CD4-positive, alpha-beta T cell treated with Interleukin-12 subunit alpha and Interleukin-12 subunit beta, for 1 hour (primary cell): ENCODE measurements at regions not wholly inside any gene's neighbourhood (a gene's known extent, or its start where the extent isn't known, plus 50 kb on each side); places are given as distances from the start of the nearest gene placed in this dataset.

Source experiments
- DNase-seq: peaks from one replicate; pipeline ENCODE4 v3.0.0-alpha.2; 2020

- no peak for DNase-seq
Observed at GRCh38 chr2:144950899-144951560, 431.1 kb upstream of the ZEB2 start.

GRCh38 chr2:144948205-144948855 is 428.4 kb upstream of the ZEB2 start:
- DNase-seq, result no peak

- DNase-seq, result no peak
Observed at GRCh38 chr2:144947709-144948037, 427.8 kb upstream of the ZEB2 start.

GRCh38 chr2:144946263-144946662 is 426.3 kb upstream of the ZEB2 start:
- DNase-seq, result no peak

- no peak for DNase-seq
Observed at GRCh38 chr2:144944546-144945220, 424.8 kb upstream of the ZEB2 start.

GRCh38 chr2:144943986-144944385 is 424.1 kb upstream of the ZEB2 start:
- no peak for DNase-seq

- DNase-seq, result no peak
Observed at GRCh38 chr2:144943293-144943941, 423.5 kb upstream of the ZEB2 start.

GRCh38 chr2:144942516-144943256 is 422.8 kb upstream of the ZEB2 start:
- DNase-seq, result no peak

- DNase-seq, result no peak
Observed at GRCh38 chr2:144941743-144942488, 422.0 kb upstream of the ZEB2 start.

GRCh38 chr2:144939590-144939989 is 419.7 kb upstream of the ZEB2 start:
- no peak for DNase-seq

- no peak for DNase-seq
Observed at GRCh38 chr2:144937910-144938709, 418.2 kb upstream of the ZEB2 start.

- DNase-seq, result no peak
Observed at GRCh38 chr2:144937066-144937465, 417.1 kb upstream of the ZEB2 start.

GRCh38 chr2:144936442-144936841 is 416.5 kb upstream of the ZEB2 start:
- no peak for DNase-seq

GRCh38 chr2:144935736-144936135 is 415.8 kb upstream of the ZEB2 start:
- DNase-seq, result no peak

GRCh38 chr2:144935191-144935590 is 415.3 kb upstream of the ZEB2 start:
- DNase-seq, result no peak

GRCh38 chr2:144931960-144932359 is 412.0 kb upstream of the ZEB2 start:
- DNase-seq, result no peak

GRCh38 chr2:144931480-144931879 is 411.6 kb upstream of the ZEB2 start:
- DNase-seq, result no peak

- no peak for DNase-seq
Observed at GRCh38 chr2:144927429-144927828, 407.5 kb upstream of the ZEB2 start.

- no peak for DNase-seq
Observed at GRCh38 chr2:144925886-144926285, 406.0 kb upstream of the ZEB2 start.

GRCh38 chr2:144924827-144925226 is 404.9 kb upstream of the ZEB2 start:
- DNase-seq, result no peak

- DNase-seq, result no peak
Observed at GRCh38 chr2:144922519-144922918, 402.6 kb upstream of the ZEB2 start.
